NCI-H82 (cell line): ENCODE measurements at regions not wholly inside any gene's neighbourhood (a gene's known extent, or its start where the extent isn't known, plus 50 kb on each side); places are given as distances from the start of the nearest gene placed in this dataset.
"Not testable (repeated sequence)": the region's sequence is repeated elsewhere in the genome, so short reads cannot be mapped to it uniquely, and the experiment has no call there.

Source experiments
- DNase-seq: peaks from one replicate; lab custom pipeline; 2025; lab: John Stamatoyannopoulos, UW

DNA sequence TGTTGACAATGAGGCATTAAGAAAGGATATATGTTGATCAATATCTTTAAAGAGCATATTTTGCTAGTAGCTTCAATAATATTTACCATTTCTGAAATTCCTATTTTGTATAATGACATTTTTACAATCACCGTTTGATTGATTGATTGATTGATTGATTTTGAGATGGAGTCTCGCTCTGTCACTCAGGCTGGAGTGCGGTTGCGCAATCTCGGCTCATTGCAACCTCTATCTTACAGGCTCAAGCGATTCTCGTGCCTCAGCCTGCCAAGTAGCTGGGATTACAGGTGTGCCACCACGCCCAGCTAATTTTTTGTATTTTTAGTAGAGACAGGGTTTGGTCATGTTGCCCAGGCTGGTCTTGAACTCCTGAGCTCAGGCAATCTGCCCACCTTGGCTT is 150.9 kb upstream of the TEX13D start:
- DNase-seq, result not testable (repeated sequence)

DNA sequence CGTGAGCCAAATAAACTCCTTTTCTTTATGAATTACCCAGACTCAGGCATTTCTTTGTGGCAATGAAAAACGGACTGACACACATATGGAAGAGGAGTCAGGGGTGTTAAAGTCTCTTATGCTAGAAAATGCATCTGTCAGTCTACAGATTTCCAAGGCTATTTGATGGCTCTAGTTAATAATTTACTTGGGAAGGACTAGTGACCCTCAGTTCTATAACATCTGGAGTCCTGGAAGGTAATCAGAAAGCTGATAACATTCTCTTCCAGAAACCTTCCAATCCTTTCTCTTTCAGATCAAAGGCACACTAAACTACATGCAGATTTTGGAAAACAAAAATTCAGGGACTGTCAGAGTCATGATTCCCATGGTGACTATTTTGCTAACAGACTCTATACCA is 142.0 kb upstream of the TEX13D start:
- DNase-seq, result no peak

- DNase-seq, result no peak
Observed at GRCh38 chrX:124194199-124194598, 138.3 kb upstream of the TEX13D start.

- DNase-seq, result no peak
Observed at GRCh38 chrX:124194901-124195300, 137.6 kb upstream of the TEX13D start.

DNA sequence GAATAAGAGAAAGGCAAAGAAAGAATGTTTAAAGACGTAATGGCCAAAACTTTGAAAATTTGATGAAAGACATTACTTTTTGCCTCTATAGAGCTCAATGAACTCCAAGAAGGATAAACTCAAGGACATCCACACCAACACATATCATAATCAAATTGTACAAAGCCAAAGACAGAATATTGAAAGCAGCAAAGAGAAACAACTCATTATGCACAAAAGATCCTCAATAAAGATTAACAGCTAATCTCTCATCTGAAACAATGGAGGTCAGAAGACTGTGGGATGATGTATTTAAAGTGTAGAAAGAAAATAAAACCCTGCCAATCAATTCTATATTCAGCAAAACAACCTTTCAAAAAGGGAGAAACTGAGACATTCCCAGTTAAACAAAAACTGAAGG is 129.1 kb upstream of the TEX13D start:
- no peak for DNase-seq

DNA sequence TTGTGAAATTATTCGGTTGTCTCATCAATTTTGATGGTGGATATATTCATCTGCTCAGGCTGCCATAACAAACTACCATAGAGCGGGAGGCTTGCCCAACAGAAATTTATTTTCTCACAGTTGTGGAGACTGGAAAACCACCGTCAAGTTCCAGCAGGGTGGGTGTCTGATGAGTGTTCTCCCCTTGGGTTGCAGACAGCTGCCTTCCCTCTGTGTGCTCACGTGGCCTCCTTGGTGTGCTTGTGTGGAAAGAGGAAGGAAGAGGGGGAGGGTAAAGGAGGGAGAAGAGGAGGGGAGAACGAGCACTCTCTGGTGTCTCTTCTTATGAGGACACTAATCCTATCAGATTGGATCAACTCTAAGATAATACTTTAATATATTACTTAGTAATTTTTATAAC is 123.8 kb upstream of the TEX13D start:
- DNase-seq, result peak; percentile 71

- peak; percentile 3 for DNase-seq
Observed at GRCh38 chrX:124209792-124210576, 122.5 kb upstream of the TEX13D start.

- DNase-seq, result peak; percentile 71
Observed at GRCh38 chrX:124211312-124211942, 121.0 kb upstream of the TEX13D start.

GRCh38 chrX:124212622-124213021 is 119.8 kb upstream of the TEX13D start:
- no peak for DNase-seq

GRCh38 chrX:124215786-124216185 is 116.7 kb upstream of the TEX13D start:
- DNase-seq, result no peak

- no peak for DNase-seq
Observed at GRCh38 chrX:124216396-124217115, 115.9 kb upstream of the TEX13D start.

DNA sequence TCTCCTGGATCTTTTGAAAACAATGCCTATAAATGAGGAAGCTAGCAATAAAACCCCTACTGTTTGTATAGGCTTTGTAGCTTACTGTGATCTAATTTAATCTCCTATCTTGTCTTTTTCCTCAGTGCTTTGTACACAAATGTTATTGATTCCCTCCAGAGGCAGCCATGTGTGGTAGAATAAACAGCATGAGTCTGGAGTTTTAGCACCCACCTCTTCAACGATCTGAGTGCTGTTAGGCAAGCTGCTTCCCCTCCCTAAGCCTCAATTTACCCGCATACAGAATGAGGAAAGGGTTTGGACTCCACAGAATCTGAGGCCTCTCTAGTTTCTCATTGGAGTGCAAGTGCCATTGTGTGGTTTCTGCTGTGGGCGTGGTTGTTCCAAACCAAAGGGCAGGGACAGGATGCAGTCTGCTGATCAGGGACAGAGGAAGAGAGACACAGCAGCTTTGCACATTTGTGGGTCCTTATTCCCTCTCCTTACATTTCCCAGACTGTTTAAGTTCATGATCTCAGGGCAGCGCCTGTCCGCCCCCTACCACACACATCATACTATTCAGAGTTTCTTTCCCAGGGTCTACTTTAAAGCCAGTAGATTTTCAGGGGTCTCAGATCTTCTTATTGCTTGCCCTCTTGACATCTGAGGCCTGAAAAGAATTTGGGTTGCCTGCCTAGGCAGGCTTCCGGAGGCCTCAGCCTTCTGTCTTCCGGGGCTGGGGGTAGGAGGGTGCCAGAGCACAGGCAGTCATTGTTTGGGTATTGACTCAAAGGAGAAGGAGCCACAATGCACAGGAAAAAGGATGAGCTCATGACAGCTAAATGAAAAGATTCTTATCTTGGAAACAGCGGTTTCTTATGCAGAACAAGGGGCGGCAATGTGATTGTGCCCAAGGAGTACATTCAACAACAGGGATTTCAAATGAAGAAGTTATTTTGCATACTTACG is 114.9 kb upstream of the TEX13D start:
- DNase-seq, result no peak

DNA sequence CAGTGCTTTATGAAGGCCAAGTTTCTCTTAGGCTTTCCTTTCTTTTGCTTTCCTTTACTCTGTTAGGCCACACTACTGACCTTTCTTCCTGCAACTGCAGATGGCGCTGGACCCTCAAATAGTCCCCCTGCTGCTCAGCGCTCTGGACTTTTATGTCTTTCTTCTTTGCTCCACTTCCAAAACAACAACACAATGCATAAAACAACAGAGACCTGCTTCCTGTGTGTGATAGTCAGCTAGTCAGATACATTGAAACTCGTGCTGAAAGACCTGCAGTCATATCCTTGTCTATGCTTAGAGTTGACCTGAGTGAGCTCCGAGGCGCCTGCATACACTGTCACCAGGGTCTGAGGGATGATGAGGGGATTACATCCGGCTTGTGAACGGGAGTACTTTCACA is 108.9 kb upstream of the TEX13D start:
- peak; percentile 22 for DNase-seq

GRCh38 chrX:124224528-124224927 is 107.9 kb upstream of the TEX13D start:
- DNase-seq, result no peak

- no peak for DNase-seq
Observed at GRCh38 chrX:124226129-124226528, 106.3 kb upstream of the TEX13D start.

DNA sequence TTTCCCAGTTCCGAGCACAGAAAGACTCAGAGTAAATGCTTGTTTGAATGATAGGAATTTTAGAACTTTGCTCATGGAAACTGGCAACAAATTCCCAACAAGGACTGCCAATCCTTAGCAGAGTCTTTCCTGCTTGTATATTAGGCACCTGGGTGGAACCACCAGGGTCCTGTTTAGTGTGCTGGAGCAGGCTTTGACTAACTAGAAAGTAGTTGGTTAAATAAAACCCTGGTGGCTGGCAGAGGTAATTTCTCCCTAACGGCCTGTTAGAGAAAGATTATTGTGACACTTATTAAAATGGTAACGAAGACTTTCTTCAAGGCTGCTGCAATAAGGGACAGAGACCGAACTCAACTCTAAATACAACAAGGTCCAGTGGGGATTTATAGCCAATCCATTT is 103.6 kb upstream of the TEX13D start:
- DNase-seq, result peak; percentile 5

DNA sequence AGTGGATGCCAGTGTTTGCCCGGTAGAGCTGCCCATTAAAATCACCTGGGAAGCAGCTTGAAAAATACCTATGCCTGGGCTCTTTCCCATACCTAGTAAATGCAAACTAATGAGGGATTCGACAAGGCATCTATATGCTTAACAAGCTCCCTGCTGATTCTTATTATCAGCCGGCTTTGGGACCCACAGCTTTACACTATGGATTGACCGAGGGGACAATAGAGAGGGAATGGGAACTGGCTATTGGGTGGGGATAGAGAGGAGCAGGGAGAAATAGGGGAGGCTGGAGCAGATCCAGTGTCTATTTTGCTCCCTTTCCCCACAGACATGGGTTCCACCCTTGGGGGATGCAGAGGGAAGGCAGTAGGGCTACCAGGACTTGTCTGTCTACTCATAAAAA is 103.1 kb upstream of the TEX13D start:
- no peak for DNase-seq

GRCh38 chrX:124230655-124231450 is 101.6 kb upstream of the TEX13D start:
- DNase-seq, result peak; percentile 53

DNA sequence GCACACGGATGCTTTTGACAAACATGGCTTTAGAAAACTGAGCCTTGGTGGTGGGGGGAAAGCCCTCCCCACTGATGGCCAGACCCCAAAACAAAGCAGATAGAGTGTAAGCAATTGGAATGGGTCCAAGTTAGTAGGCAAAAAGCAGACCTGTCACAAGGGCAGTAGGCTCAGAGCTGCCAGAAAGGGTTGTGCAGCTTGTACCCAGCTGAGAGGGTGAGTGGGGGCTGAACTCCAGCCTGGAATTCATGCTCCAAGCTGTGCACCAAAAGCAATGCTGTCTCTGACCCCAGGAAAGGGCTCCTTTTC is 101.1 kb upstream of the TEX13D start:
- DNase-seq, result peak; percentile 24

GRCh38 chrX:124232523-124233201 is 99.8 kb upstream of the TEX13D start:
- no peak for DNase-seq

GRCh38 chrX:124234348-124234747 is 98.1 kb upstream of the TEX13D start:
- no peak for DNase-seq
